NCI-H146 treated with DMSO at 0.1 percent for 48 hours (cell line): ENCODE measurements at regions not wholly inside any gene's neighbourhood (a gene's known extent, or its start where the extent isn't known, plus 50 kb on each side); places are given as distances from the start of the nearest gene placed in this dataset.
"Not testable (repeated sequence)": the region's sequence is repeated elsewhere in the genome, so short reads cannot be mapped to it uniquely, and the experiment has no call there.

Experiments used
- DNase-seq: peaks from one replicate; lab custom pipeline; 2025; ENCODE audit not compliant: unreplicated experiment; lab: John Stamatoyannopoulos, UW

DNA sequence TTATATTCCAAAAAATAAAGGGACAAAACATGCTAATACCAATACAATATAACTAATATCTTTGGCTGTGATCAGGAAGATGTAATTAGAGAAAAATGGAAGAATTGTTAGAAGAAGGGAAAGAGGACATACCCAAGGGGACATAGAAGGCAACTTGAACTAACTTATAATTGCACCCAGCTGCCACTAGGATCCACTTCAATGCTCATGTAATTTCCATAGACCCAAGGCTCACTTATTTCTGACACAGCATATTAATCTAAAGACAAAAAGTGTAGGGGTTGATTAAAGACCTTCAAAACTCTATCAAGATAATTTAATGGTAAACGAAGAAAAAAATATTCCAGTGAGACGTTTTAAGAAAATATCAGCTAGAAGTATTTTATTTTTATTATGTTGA is 396.0 kb upstream of the ADGRB3 start:
- DNase-seq, result no peak

GRCh38 chr6:68238097-68238601 is 396.9 kb upstream of the ADGRB3 start:
- DNase-seq, result no peak

GRCh38 chr6:68237205-68237604 is 397.9 kb upstream of the ADGRB3 start:
- DNase-seq, result no peak

GRCh38 chr6:68235326-68235784 is 399.7 kb upstream of the ADGRB3 start:
- DNase-seq, result no peak

- no peak for DNase-seq
These were observed 401.5 kb upstream of the ADGRB3 start for GRCh38 chr6:68233623-68234022.

GRCh38 chr6:68229566-68229965 is 405.5 kb upstream of the ADGRB3 start:
- no peak for DNase-seq

- DNase-seq, result no peak
These were observed 408.6 kb upstream of the ADGRB3 start for GRCh38 chr6:68226460-68226859.

- DNase-seq, result no peak
These were observed 409.4 kb upstream of the ADGRB3 start for GRCh38 chr6:68225729-68226128.

GRCh38 chr6:68211242-68211795 is 423.8 kb upstream of the ADGRB3 start:
- DNase-seq, result no peak

GRCh38 chr6:68207612-68208011 is 427.5 kb upstream of the ADGRB3 start:
- not testable (repeated sequence) for DNase-seq

GRCh38 chr6:68200929-68201328 is 434.2 kb upstream of the ADGRB3 start:
- no peak for DNase-seq

- no peak for DNase-seq
These were observed 437.7 kb upstream of the ADGRB3 start for GRCh38 chr6:68197356-68197755.

DNA sequence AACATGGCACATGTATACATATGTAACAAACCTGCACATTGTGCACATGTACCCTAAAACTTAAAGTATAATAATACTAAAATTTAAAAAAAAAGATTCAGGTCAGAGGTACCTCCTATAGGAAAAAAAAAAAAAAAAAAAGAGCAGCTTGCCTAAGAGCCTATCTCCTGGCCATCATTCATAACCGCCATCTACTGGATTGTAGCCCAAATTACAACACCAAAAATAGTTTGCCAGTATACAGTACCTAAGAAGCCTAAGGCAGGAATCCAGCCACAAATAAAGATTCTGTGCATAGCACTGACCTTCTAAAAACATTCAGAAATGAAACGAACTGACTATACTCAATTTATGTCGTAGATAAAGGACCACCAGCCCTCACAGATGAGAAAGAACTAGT is 438.4 kb upstream of the ADGRB3 start:
- DNase-seq, result no peak

- not testable (repeated sequence) for DNase-seq
These were observed 439.3 kb upstream of the ADGRB3 start for GRCh38 chr6:68195753-68196152.

DNA sequence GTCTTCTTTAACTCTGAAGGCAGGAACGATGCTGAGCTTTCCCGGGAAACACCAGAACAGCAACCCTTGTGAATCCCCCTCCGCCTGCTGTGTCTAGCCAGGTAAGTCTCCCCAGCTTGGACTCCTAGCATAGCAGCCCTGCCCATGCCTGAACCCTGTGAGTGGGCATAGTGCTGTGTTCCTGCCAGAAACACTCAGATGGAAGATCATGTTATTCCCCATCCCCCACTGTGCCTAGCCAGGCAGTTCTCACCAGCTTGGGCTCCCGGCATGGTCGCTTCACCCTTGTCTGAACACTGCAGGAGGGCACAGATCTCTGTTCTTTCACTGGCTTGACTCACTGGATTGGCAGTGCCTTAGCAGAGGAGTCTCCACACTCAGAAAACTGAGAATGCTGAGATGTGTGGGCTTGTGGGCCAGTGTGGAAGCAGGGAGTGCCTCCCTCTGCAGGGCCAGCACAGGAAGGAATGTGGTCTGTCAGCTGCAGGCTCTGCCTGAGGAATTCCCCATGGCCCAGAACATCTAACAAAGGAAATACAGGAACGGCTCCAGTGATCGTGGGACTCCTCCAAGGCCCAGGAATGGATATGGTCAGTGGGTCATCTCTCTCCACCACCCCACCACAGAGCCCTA is 440.1 kb upstream of the ADGRB3 start:
- no peak for DNase-seq

- no peak for DNase-seq
These were observed 442.1 kb upstream of the ADGRB3 start for GRCh38 chr6:68192988-68193387.

DNA sequence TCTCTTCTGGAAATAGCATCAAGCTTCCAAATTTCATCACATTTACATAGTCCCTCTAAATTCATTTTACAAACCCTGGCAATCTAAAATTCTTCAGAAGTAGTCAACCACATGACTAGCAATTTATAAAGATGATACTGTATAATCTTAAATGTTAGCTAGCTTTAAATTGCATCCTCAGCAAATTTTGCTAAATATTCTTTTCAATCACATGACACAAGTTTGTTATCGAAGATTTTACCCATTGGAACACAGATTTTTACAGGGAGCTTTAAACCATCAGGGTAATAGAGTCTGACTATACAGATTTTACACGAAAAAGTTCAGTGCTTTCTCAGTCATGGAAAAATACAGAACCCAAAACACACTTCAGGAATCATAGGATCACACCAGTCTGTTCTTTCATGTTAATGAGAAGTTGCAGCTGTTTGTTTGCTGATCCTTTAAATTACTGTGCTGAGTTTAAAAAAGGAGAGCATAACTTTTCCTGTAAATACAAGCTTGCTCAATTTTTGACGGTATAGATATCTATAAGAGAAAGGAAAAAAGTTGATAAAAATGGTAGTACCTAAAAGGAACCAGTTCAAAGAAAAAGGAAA is 445.8 kb upstream of the ADGRB3 start:
- DNase-seq, result no peak

GRCh38 chr6:68186870-68187269 is 448.2 kb upstream of the ADGRB3 start:
- DNase-seq, result no peak

DNA sequence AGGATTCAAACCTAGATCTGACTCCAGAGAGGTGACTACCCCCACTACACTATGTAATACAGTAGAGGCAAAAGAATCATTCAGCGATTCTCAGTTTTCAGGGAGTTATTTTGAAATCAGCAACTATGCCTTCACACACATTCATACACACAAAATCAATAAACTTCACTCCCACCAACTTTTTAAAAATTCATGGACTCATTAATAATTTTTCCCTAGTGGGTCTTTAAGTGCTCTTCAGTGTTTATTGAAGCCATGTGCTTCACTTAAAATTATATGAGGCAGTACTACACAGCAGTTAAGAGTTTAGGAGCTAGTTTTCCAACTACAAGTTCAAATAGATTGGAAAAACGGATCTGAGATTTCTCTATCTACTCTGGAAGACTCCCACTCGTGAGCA is 452.7 kb upstream of the ADGRB3 start:
- DNase-seq, result no peak

DNA sequence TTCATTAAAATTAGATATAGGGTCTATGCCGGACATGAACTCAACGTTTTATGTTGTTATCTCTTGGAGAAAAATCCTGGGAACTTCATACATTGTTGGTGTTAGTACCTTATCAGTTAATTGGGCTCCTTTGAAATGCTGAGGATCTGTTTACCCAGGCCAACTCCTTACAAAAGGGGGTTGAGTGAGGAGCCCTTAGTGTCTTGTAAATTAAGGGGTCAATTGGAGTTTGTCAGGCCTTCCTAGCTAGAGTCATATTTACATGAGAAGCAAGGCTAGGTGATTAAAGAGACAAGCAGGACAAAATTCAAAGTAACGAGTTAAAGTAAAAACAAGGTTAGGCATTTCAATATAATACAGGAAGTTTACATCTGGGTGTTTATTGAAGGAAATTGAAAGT is 454.1 kb upstream of the ADGRB3 start:
- not testable (repeated sequence) for DNase-seq

DNA sequence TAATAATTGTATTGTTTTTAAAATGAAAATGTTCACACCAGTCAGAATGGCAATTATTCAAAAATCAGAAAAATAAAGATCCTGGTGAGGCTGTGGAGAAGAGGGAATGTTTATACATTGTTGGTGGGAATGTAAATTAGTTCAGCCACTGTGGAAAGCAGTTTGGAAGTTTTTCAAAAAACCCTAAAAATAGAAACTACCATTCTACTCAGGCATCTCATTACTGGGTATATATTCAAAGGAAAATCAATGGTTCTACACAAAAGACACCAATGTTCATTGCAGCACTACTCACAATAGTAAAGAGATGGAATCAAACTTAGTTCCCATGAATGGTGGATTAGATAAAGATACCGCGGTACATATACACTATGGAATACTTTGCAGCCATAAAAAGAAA is 461.5 kb upstream of the ADGRB3 start:
- no peak for DNase-seq

DNA sequence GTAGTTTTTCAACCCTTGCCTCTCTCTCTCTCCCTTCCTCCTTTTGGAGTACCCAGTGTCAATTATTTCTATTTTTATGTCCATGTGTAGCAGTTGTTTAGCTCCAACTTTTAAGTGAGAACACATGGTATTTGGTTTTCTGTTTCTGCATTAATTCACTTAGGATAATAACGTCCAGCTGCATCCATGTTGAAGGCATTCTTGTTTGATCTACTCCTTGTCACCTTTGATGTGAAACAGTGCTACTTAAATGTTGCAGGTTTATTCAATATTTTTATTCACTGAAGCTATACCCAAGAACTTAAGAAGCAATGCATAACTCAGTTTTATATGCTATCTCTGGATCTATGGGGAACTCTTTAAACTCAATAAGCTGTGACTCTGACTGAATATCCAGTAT is 465.2 kb upstream of the ADGRB3 start:
- DNase-seq, result no peak
